Right renal cortex interstitium (tissue), 3 donors: ENCODE measurements at regions not wholly inside any gene's neighbourhood (a gene's known extent, or its start where the extent isn't known, plus 50 kb on each side); places are given as distances from the start of the nearest gene placed in this dataset.

Source experiments
- DNase-seq, 3 donors: peaks; one replicate each; pipeline ENCODE4 v3.0.0-alpha.2; 2013; ENCODE audit warnings: low read depth in 3 of 3, low spot score in 2 of 3

DNA sequence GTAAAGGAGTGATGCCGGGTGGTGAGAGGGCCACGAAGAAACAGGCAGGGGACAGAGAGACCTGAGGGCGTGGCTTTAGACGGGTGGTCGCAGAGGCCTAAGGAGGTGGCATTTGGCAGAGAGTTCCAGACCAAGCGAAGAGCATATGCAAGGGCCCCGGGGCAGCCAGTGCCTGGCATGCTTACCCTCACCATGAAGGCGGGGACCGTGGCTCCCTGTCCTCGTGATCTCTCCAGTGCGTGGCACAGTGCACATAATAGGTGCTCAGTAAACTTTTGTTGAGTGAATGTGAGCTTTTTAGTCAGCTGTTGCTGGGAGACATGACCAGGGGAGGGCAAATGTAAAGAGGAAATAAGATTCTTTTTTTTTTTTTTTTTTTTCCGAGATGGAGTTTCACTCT is 245.6 kb upstream of the GSE1 start:
- no peak for DNase-seq

DNA sequence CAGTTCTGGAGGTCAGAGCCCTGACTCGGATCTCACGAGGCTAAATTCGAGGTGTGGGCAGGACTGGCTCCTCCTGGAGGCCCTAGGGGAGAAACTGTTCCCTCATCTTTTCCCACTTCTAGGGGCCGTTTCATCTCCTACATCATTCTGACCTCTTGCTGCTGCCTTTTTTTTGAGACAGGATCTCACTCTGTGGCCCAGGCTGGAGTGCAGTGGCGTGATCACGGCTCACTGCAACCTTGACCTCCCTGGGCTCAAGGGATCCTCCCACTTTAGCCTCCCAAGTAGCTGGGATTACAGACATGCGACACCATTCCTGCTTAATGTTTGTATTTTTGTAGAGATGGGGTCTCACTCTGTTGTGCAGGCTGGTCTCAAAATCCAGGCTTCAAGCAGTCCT is 244.1 kb upstream of the GSE1 start:
- no peak for DNase-seq

GRCh38 chr16:85369741-85370528 is 243.2 kb upstream of the GSE1 start:
- no peak for DNase-seq

DNA sequence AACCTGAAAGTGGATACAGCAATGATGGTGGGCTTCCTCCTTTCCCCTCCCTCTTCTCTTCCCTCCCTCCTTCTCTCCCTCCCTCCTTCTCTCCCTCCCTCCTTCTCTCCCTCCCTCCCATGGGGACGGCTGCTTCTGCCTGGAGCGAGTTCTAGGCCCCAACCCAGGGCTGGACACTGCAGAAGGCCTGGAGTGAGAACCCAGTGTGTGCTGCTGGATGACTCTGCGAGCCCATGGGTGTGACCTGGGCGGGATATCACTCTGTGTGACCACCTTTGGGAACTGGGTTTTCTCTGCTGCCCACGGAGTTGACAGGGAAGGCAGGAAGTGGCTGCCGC is 242.6 kb upstream of the GSE1 start:
- DNase-seq: no peak

GRCh38 chr16:85370881-85371651 is 242.1 kb upstream of the GSE1 start:
- no peak for DNase-seq

DNA sequence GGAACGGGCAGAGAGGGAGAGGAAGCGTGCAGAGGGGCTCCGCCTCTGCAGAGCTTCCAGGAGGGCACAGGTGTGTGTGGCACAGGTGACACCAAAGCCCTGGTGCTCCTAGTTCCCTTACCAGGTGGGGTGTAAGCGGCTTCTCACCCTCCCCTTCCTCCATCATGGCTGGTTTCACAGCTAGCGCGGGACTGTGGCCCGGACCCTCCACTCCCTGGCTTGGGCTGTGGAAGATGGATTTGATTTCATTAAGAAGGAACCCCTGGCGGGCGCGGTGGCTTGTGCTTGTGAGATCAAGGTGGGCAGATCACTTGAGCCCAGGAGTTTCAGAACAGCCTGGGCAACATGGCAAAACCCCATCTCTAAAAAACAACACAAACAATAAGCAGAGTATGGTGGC is 241.2 kb upstream of the GSE1 start:
- DNase-seq: no peak

DNA sequence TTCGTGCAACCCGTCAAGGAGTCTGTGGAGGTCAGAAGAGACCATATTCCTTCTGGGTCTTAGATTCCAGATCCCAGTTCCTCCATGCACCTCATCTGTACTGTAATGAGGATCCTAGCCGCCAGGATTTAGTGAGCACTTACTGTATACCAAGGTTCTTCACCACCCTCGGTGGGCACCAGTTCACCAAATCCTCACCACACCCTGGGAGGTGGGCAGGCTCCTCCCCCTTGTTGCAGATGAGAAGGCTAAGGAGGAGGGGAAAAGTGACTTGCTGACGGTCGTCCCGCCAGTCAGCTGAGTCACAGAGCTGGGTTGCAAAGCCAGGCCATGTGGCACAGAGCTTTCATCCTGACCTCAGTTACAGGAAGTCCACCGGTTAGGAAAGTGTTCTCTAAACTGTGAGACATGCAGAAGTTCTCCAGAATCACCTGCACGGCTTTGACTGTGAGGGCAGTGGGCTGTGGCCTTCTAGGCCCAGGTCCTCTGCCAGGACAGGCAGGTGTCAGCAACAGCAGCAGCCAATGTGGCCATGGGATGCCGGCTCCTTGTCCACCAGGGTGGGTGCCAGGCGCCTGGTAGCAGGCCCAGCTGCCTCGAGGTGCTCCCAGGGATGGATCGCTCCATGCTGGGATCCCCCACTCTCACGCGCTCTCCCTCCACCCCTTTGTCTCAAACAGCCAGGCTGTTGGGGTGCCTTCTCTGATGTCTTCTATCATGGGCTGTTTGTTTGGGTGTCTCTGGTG is 240.3 kb upstream of the GSE1 start:
- DNase-seq: no peak

- no peak for DNase-seq
These were observed 239.2 kb upstream of the GSE1 start for GRCh38 chr16:85373741-85374570.

GRCh38 chr16:85374571-85374872 is 238.6 kb upstream of the GSE1 start:
- DNase-seq: no peak

GRCh38 chr16:85375282-85375681 is 237.8 kb upstream of the GSE1 start:
- no peak for DNase-seq

GRCh38 chr16:85376292-85377095 is 236.6 kb upstream of the GSE1 start:
- DNase-seq: no peak

DNA sequence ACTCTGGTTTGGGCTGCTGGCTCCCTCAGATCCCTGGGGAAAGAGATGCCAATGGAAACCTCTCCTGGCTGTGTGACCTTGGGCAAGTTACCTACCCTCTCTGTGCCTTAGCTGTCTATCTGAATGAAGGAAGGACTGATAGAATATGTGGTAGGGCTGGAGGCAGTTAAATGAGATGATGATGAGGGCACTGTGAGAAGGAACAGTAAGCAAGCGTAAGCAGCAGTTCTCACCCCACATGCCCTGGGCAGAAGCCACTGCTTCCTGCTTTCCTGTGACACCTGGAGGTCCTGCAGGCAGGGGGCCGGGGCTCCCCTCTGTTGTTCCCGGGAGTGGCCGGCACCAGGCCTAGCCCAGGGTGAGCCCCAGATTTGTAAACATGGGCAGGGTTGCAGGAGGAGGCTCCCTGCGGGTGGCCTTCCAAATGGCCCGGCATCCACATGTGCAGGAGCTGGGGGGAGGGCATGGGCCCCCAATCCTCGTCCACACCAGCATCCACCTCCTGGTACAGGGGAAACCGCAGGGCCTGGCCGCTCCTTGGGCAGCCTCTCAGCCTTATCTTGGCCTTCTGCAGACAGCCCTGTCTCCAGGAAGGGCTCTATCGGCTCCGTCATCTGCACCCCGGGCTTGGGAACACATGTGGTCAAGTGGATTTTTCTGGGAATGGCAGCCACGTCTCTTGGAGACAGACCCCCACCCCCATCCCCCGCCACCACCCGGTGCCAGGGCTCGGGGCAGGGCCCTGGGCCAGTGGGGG is 235.6 kb upstream of the GSE1 start:
- DNase-seq: no peak

DNA sequence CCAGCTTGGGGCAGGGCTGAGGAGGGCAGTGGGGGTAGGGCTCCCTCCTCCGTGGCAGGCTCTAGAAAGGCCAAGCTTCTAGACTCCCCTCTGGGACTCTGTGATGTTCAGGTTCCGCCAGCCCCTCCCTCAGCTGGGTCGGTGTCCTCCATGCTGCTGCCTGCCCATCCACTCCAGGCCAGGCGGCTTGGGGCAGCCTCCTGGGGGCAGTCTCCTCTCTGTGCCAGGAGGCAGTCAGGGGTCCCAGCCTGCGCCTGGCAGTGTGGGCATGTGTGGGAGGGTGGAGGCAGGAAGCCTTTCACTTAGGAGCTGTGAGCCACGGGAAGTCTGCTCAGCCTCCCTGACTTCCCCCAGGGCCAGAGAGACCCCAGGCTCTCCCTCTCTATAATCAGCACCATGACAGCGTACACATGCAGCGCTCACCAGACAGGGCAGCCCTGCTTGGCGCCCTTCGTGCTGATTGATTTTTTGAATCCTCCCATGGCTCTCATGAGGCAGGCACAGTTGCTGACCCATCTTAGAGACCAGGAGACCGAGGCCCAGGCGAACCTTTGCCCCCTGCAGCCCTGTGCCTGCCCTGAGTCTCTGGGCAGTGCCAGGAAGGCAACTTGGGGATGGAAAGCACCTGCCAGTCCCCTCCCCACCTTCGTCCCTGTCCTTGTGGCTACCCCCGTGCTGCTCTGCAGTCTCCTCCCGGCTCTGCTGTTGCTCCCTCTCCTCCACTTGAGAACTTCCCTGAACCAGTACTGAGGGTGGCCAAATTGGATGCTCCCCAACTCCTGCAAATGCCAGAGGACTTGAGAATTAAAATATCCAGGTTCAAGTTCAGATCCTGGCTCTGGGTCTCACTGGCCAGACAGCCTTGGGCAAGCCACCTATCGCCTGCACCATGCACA is 234.7 kb upstream of the GSE1 start:
- no peak for DNase-seq

- DNase-seq: no peak
These were observed 233.8 kb upstream of the GSE1 start for GRCh38 chr16:85379041-85380001.

DNA sequence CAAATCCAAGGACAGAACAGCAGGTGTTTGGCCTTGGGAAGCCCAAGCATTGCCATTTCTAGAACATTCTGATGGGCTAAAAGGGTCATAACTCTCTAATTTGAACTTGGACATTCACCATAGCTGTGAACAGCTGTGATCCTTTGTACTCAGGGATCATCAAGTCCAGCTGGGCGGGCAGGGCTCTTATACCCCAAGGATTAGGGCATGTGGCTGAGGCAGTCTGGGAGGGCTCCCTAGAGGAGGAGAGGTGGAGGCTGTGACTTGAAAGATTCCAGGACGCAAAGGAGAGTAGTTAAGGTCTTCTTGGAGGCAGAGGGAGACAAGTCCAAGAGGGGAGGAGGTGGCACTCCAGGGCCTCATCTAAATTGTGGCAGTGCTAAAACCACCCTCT is 233.1 kb upstream of the GSE1 start:
- no peak for DNase-seq

GRCh38 chr16:85380905-85381737 is 232.0 kb upstream of the GSE1 start:
- no peak for DNase-seq
